ENCODE measurements at regions not wholly inside any gene's neighbourhood (a gene's known extent, or its start where the extent isn't known, plus 50 kb on each side); places are given as distances from the start of the nearest gene placed in this dataset.

DNA sequence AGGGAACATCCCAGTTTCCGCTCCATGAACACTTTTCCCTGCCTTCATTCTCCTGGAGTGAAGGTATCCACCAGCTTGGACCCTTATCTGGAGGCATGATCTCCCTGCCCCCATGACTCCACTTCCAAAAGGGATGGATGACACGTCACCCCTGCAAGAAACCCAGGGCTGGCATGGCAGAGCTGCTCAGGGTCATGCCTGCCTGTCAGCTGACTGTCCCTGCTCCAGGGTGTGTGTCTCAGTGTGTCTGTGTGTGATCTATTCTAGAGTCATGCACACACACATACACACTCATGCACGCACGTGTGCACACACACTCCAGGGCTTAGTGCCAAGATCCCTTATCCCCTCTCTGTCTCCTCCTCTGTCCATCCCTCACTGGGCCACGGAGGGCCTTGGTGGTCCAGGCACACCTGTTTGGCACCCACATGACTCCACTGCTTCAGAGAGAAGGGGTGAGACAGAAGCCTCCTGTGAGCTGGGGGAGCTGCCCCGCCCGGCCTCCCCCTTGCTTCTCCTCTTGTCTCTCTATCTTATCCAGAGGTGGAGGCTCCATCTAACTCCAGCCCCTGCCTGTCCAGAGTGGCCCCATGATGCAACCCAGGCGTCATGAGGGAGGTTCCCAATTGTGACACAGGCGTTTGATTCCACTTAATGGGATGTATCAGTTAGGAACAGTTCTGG lies 290.9 kb downstream of the CDC5L start:
- TF ChIP-seq, protein P1, sequence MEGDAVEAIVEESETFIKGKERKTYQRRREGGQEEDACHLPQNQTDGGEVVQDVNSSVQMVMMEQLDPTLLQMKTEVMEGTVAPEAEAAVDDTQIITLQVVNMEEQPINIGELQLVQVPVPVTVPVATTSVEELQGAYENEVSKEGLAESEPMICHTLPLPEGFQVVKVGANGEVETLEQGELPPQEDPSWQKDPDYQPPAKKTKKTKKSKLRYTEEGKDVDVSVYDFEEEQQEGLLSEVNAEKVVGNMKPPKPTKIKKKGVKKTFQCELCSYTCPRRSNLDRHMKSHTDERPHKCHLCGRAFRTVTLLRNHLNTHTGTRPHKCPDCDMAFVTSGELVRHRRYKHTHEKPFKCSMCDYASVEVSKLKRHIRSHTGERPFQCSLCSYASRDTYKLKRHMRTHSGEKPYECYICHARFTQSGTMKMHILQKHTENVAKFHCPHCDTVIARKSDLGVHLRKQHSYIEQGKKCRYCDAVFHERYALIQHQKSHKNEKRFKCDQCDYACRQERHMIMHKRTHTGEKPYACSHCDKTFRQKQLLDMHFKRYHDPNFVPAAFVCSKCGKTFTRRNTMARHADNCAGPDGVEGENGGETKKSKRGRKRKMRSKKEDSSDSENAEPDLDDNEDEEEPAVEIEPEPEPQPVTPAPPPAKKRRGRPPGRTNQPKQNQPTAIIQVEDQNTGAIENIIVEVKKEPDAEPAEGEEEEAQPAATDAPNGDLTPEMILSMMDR (IDR thresholded peaks at IDR 0.05; ENCODE audit: low read depth, low read length), result no peak
- no peak for DNase-seq (ENCODE audit: extremely low read depth, low read depth)

GRCh38 chr6:44679438-44680201 lies 292.1 kb downstream of the CDC5L start:
- TF ChIP-seq, protein P1 (IDR thresholded peaks at IDR 0.05; ENCODE audit: low read depth, low read length), result no peak
- DNase-seq (ENCODE audit: extremely low read depth, low read depth), result no peak

GRCh38 chr6:44680202-44680720 lies 292.8 kb downstream of the CDC5L start:
- TF ChIP-seq, protein P1 (IDR thresholded peaks at IDR 0.05; ENCODE audit: low read depth, low read length), result no peak
- no peak for DNase-seq (ENCODE audit: extremely low read depth, low read depth)

DNA sequence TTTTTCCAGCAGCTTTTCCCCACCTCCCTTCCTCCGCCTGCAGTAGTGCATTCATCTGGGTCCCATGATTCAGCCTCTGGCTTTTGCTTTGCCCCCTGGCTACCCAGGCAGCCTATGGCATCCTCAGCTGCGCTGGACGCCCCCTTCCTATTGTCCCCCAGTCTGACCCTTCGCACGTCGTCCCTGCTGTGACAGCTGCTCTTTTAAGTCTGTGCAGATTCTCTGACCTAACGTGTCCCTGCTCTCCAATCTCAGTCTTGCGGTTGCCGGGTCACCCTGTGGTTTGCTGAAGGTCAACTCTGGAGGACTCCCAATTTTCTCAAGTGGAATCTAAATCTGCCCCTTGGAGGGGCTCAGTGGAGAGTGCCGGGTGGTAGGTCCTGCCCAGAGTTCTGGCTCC lies 294.3 kb downstream of the CDC5L start:
- TF ChIP-seq, protein P1 (IDR thresholded peaks at IDR 0.05; ENCODE audit: low read depth, low read length), result no peak
- DNase-seq (ENCODE audit: extremely low read depth, low read depth), result no peak

GRCh38 chr6:44682280-44682679 lies 294.8 kb downstream of the CDC5L start:
- DNase-seq (ENCODE audit: extremely low read depth, low read depth), result no peak
- TF ChIP-seq, protein P1 (IDR thresholded peaks at IDR 0.05; ENCODE audit: low read depth, low read length), result no peak

DNA sequence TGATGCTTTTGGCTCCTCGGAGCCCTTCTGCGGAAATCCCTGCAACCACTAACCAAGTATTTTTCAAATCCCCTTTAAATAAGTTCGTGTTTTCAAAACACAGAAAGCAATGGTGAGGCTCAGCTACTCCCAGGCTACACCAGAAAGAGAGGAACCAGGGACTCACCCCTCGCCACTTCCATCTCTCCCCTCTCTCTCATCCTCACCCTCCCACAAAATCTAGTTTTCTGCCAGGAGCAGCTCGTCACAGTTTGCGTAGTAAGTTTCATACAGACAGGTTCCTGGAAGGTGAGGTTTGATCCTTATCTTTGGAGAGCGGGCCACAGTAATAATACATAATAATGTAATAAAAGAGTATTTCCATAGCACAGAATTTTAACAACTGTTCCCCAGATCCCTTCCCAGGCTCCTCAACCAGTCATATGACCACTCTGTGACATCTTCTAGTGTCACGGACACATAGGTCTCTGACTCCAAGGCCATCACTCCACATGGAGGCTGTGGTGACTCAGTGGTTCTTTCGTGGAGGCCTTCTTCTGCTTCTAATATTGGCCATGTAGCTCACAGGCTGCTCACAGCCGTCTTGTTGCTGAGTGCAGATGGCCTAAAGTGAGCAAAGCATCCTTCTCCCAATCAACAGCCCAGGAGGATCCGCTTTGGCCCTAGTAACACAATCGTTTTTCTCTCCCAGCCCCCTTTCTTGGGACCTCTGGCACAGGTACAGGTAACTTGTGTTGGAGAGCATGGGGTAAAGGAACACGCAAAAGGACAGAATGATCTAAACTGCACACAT lies 295.7 kb downstream of the CDC5L start:
- no peak for DNase-seq (ENCODE audit: extremely low read depth, low read depth)
- TF ChIP-seq, protein P1 (IDR thresholded peaks at IDR 0.05; ENCODE audit: low read depth, low read length), result no peak
